Right atrium auricular region (tissue), 2 donors: ENCODE measurements at regions not wholly inside any gene's neighbourhood (a gene's known extent, or its start where the extent isn't known, plus 50 kb on each side); places are given as distances from the start of the nearest gene placed in this dataset.

ENCODE experiments used
- DNase-seq: peaks from one replicate; pipeline ENCODE4 v3.0.0-alpha.2; 2019; ENCODE audit warnings: low spot score
- H3K27ac ChIP-seq, 2 donors: fragments of 200-600 bp; sonication (generic); 1 replicate in 1 of 2; 2 replicates in 1 of 2; pipeline ENCODE4 v1.5.1; 2016 to 2019
- H3K27me3 ChIP-seq, 2 donors: fragments of 200-600 bp; sonication (generic); one replicate each; pipeline versions ENCODE4 v1.5.1 to v1.6.0; 2017 to 2019
- H3K36me3 ChIP-seq: fragments of 200-600 bp; sonication (generic); one replicate; pipeline ENCODE4 v1.5.1; 2016
- H3K4me1 ChIP-seq, 2 donors: fragments of 200-600 bp; sonication (generic); one replicate each; pipeline versions ENCODE4 v1.5.1 to v1.6.0; 2017 to 2019
- H3K4me3 ChIP-seq, 2 donors: fragments of 200-600 bp; sonication (generic); 1 replicate in 1 of 2; 2 replicates in 1 of 2; pipeline ENCODE4 v1.5.1; 2017 to 2019; ENCODE audit warnings: mild to moderate bottlenecking in 1 of 2, moderate library complexity in 1 of 2
- H3K9me3 ChIP-seq, 2 donors: fragments of 200-600 bp; sonication (generic); one replicate each; pipeline ENCODE4 v1.5.1; 2019
- CTCF ChIP-seq, 2 donors: fragments of 200-600 bp; sonication (generic); IDR thresholded peaks; one replicate each; pipeline ENCODE4 v1.5.1; 2019; ENCODE audit warnings: antibody characterized with exemption in 2 of 2

GRCh38 chr10:128776673-128777252, 650.5 kb upstream of the MKI67 start:
- no peaks in the 10 kb centered on the region for H3K9me3 ChIP-seq
- no peak for TF ChIP-seq CTCF (IDR thresholded peaks at IDR 0.05)
- no peak overlapping the region for H3K27ac ChIP-seq
- H3K27me3 ChIP-seq: no peaks in the 10 kb centered on the region
- no peak for DNase-seq
- H3K4me1 ChIP-seq: no peaks in the 10 kb centered on the region
- no peak overlapping the region for H3K4me3 ChIP-seq
- H3K36me3 ChIP-seq: no peaks in the 10 kb centered on the region

GRCh38 chr10:128777342-128777741, 651.1 kb upstream of the MKI67 start:
- no peak for DNase-seq
- H3K9me3 ChIP-seq: no peaks in the 10 kb centered on the region

GRCh38 chr10:128779416-128779815, 653.2 kb upstream of the MKI67 start:
- H3K36me3 ChIP-seq: no peaks in the 10 kb centered on the region
- TF ChIP-seq CTCF (IDR thresholded peaks at IDR 0.05): no peak
- H3K9me3 ChIP-seq: no peaks in the 10 kb centered on the region
- no peaks in the 10 kb centered on the region for H3K4me1 ChIP-seq
- no peak for DNase-seq
- H3K27me3 ChIP-seq: no peaks in the 10 kb centered on the region
- H3K27ac ChIP-seq: no peak overlapping the region
- no peak overlapping the region for H3K4me3 ChIP-seq

More at GRCh38 chr10:128777342-128777741, 651.1 kb upstream of the MKI67 start:
- H3K27me3 ChIP-seq: no peaks in the 10 kb centered on the region
- no peak overlapping the region for H3K27ac ChIP-seq
- no peaks in the 10 kb centered on the region for H3K4me1 ChIP-seq
- TF ChIP-seq CTCF (IDR thresholded peaks at IDR 0.05): no peak
- no peak overlapping the region for H3K4me3 ChIP-seq
- no peaks in the 10 kb centered on the region for H3K36me3 ChIP-seq

- no peaks in the 10 kb centered on the region for H3K9me3 ChIP-seq
- no peaks in the 10 kb centered on the region for H3K4me1 ChIP-seq
- DNase-seq: no peak
- H3K4me3 ChIP-seq: no peak overlapping the region
- no peaks in the 10 kb centered on the region for H3K36me3 ChIP-seq
- no peak overlapping the region for H3K27ac ChIP-seq
- H3K27me3 ChIP-seq: no peaks in the 10 kb centered on the region
- no peak for TF ChIP-seq CTCF (IDR thresholded peaks at IDR 0.05)
These were observed 654.0 kb upstream of the MKI67 start for GRCh38 chr10:128780156-128780761.

- Histone ChIP-seq H3K36me3 (no peaks in the 10 kb centered on the region), H3K4me1 (no peaks in the 10 kb centered on the region), H3K9me3 (no peaks in the 10 kb centered on the region), H3K4me3 (no peak overlapping the region), H3K27me3 (no peaks in the 10 kb centered on the region), H3K27ac (no peak overlapping the region)
- DNase-seq: peak; percentile 9
- no peak for TF ChIP-seq CTCF (IDR thresholded peaks at IDR 0.05)
These were observed 655.4 kb upstream of the MKI67 start for GRCh38 chr10:128781637-128782036.

- no peak for DNase-seq
- Histone ChIP-seq H3K4me3 (no peak overlapping the region), H3K27me3 (no peaks in the 10 kb centered on the region), H3K4me1 (no peaks in the 10 kb centered on the region), H3K9me3 (no peaks in the 10 kb centered on the region), H3K36me3 (no peaks in the 10 kb centered on the region), H3K27ac (no peak overlapping the region)
- no peak for TF ChIP-seq CTCF (IDR thresholded peaks at IDR 0.05)
These were observed 658.2 kb upstream of the MKI67 start for GRCh38 chr10:128784444-128784843.
